EL (cell line): ENCODE measurements at regions not wholly inside any gene's neighbourhood (a gene's known extent, or its start where the extent isn't known, plus 50 kb on each side); places are given as distances from the start of the nearest gene placed in this dataset.

ENCODE experiments used
- DNase-seq: peaks from one replicate; pipeline ENCODE4 v3.0.0-alpha.2; 2016

GRCh38 chr4:64559571-64559970 is 150.3 kb upstream of the TECRL start:
- DNase-seq: no peak

GRCh38 chr4:64551125-64551524 is 141.9 kb upstream of the TECRL start:
- no peak for DNase-seq

GRCh38 chr4:64545593-64545992 is 136.3 kb upstream of the TECRL start:
- no peak for DNase-seq

- peak; percentile 40 for DNase-seq
Observed at GRCh38 chr4:64539234-64539849, 130.1 kb upstream of the TECRL start.

GRCh38 chr4:64538219-64538618 is 129.0 kb upstream of the TECRL start:
- DNase-seq: no peak

- no peak for DNase-seq
Observed at GRCh38 chr4:64533637-64534036, 124.4 kb upstream of the TECRL start.

GRCh38 chr4:64533159-64533558 is 123.9 kb upstream of the TECRL start:
- DNase-seq: no peak

- DNase-seq: no peak
Observed at GRCh38 chr4:64520421-64520820, 111.2 kb upstream of the TECRL start.

- DNase-seq: no peak
Observed at GRCh38 chr4:64518600-64518999, 109.3 kb upstream of the TECRL start.

GRCh38 chr4:64516176-64516575 is 106.9 kb upstream of the TECRL start:
- DNase-seq: no peak

GRCh38 chr4:64508089-64508488 is 98.8 kb upstream of the TECRL start:
- DNase-seq: no peak

GRCh38 chr4:64503945-64504675 is 94.9 kb upstream of the TECRL start:
- DNase-seq: no peak

GRCh38 chr4:64503416-64503815 is 94.2 kb upstream of the TECRL start:
- DNase-seq: no peak

- DNase-seq: no peak
Observed at GRCh38 chr4:64497491-64497890, 88.2 kb upstream of the TECRL start.

- DNase-seq: no peak
Observed at GRCh38 chr4:64495946-64496345, 86.7 kb upstream of the TECRL start.

- no peak for DNase-seq
Observed at GRCh38 chr4:64489628-64490027, 80.4 kb upstream of the TECRL start.

GRCh38 chr4:64479338-64479737 is 70.1 kb upstream of the TECRL start:
- no peak for DNase-seq

- no peak for DNase-seq
Observed at GRCh38 chr4:64477127-64477526, 67.9 kb upstream of the TECRL start.

- no peak for DNase-seq
Observed at GRCh38 chr4:64465263-64465662, 56.0 kb upstream of the TECRL start.

- DNase-seq: no peak
Observed at GRCh38 chr4:64464581-64464980, 55.3 kb upstream of the TECRL start.
